ENCODE measurements at regions not wholly inside any gene's neighbourhood (a gene's known extent, or its start where the extent isn't known, plus 50 kb on each side); places are given as distances from the start of the nearest gene placed in this dataset.

DNA sequence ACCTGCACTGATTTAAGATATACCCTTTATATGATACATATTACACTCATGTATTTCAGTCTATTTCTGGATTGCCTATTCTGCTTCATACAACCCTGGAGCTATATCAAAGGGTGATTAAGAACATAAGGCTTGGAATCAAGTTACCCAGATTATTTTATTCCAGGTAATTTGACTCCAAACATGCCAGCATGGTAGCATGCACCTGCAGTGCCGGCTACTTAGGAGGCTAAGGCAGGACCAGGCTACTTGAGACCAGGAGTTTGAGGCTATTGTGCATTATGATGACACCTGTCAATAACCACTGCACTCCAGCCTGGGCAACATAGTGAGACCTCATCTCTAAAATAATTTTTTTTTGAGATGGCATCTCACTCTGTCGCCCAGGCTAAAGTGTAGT, 50.4 kb upstream of the NEO1 start:
- no peak for DNase-seq

DNA sequence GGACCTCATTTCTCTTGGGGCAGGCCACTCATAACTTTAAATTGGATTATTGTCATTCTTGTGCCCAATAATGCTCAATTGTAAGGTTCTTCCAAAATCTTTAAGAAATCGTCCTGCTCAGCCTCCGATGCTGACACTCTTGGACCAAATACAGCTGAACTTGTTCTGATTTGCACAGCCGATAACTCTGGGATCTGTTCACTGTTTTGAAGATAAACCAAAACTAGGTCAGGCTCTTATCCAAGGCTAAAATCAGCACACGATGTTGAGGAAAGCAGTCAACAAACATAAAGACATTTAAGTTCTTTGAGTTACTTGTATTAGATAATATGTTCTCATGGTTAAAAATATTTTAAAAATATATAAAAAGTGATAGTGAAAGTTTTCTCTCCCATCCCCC, 52.0 kb upstream of the NEO1 start:
- no peak for DNase-seq

DNA sequence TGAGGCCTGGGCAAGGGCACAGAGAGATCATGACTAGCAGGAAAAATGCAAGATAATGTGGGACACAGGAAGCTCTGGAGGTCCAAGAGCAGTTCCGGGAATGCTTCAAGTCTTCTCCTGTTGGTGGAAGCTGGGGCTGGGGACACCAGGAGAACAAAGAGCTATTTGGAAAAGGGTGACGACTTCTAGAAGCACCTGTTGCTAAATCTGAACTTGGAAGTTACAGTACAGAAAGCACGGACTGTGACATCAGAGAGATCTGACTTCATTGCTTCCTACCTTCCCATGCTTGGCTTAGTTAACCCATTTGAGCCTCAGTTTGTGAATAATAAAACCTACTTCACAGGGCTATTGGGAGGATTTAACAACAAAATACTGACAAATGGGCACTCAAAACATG, 52.7 kb upstream of the NEO1 start:
- DNase-seq = no peak

DNA sequence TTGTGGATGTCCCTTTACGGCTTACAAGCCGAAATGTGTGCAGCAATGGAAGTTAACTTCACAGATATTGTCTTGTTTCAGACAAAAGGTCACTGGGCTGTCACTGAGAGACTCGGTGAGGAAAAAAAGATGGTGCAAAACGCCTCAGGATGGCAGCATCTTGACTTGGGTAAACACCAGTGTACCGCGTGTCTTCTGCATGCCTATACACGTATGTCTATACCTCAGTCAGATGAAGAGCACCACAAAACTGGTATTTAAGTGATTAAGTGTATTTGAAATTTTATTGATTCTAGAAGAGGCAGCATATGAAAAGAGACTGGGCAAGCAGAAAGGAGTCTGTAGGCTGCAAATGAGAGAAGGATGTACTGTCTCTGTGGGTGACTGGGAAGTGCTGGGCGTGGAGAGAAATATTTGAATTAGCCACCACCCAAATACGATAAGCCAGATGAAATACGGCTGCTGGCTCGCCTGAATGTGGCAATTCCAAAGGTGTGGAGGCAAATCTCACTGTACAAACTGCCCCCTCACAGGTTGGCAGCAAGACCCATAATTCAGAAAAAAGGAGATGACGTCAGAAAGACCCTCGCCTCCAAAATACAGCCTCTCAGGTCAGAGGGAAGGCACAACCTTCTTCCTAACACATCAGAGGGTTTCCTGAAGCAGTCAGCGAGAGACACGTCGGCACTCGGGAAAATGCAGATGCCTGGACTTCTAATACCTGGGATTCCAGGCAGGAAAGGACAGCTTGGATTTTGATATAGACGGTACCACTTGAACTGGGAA, 53.4 kb upstream of the NEO1 start:
- no peak for DNase-seq

DNA sequence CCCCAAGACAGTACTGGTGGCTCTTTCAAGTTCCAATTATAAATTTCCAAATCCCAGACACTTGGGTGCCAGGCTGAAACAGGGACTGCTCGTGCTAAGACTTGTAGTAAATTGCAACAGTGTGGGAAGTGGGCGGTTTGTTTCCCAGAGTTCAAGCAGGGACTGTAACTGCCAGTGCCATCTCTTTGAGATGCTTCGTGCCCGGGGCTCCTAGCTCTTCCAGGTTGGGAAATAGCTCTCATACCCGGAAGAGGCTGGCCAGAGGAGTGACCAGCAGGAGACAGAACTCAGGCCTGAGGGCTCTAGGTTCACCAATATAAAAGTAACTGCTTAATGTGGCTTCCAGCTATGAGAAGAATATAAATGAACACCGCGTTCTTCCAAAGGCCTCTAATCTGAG, 54.0 kb upstream of the NEO1 start:
- DNase-seq = no peak

DNA sequence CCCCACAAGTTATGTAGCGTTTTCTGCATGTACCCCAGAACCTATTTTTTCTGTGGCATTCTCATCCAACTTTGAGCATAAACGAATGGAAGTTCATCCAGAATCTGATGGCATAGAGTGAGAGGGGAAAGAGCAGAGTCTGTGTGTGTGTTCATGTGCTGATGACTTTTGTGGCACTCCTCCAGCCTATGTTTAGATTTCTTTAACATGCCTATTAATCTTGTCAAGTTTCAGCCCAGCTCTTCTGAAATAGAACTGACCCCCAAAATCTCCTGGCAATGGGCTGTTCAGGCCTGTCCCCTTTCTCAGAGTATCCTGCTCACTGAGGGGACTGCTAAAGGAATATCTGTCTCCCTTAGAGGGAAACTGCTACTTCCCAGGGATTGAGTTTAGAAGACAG, 56.4 kb upstream of the NEO1 start:
- DNase-seq = no peak

DNA sequence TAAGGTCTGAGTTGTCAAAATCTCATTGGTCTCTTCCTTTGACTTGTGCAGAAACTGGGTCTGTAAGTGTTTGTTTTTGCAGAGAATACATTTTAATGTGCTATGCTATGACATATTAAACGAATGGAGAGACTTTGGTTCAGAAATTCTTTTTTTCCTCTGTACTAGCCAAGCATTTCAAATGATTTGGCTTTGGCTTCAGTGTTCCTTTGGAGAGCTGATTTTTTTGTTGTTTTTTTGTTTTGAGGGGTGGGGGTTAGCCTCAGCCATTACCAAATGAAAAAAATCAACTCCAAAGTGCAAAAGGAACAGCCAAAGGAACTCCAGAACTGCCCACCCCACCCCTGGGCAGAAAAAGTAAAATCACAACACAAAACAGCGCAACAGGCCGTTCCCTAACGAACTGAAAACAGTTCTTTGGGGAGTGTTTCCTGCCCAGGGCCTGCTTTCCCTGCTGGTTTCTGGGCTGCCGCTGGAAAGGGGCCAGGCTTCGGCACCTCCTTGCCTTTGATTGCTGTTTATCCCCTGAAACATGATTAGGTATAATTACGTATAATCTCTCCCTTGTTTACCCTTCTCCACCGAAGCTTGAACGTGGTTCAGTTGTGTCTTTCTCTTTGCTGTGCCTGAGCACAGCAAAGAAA, 57.6 kb upstream of the NEO1 start:
- no peak for DNase-seq

DNA sequence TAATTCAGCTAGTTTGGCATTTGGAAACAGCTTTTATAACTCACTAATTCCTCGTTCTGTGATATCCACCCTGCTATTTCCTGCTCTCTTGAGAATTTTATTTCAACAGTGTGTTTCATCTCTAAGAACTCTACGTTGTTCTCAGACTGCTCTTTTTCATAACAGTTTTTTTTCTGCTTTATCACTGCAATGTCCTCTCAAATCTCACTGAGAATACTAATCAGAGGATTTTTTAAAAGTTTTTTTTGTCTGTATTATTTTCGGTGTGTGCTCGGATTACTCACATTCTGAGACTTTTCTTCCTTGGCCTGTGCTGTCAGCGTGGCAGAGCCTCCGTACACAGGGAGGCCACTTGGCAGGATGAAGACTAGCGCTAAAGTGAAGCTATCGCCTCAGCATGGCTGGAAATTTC, 59.4 kb upstream of the NEO1 start:
- no peak for DNase-seq

DNA sequence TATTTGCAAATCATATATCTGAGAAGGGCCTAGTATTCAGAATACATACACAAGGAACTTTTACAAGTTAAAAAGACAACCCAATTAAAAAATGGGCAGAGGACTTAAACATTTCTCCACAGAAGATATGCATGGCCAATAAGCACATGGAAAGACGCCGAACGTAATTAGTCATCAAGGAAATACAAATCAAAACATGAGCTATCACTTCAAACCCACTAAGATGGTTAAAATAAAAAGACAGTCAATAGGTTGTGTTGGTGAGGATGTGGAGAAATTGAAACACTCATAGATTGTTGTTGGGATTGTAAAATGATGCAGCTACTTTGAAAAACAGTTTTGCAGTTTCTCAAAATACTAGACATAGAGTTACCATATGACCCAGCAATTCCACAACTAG, 61.2 kb upstream of the NEO1 start:
- no peak for DNase-seq

DNA sequence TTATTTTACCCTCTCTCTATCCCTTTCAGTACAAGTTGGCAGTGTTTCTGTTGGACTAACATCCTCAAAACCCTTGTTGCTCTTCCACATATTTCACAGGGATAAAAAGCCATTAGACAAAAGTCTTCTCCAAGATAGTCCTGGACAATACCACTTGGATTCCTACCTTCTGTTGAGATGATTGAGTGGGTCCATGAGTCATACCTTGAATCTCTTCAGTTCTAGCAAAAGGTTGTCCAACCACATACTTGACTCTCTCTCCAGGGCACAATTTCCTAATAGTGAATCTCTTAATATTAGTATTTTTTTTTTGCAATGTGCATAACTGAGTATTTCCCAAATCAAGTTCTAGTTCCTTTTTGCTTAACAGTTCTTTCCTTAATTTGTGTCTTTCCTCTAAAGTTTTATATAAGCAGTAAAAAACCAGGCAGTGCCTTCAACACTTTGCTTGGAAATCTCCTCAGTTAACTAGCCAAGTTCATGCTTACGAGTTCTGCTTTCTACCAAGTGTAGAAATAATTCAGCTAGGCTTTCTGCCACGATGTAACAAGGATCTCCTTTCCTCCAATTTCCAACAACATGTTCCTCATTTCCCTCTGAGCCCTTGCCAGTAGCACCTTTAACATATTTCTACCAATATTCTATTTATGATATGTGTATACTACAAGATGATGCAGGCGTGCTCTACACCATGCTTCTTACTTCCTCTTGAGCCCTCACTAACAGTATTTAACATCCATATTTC, 68.3 kb upstream of the NEO1 start:
- DNase-seq = no peak

DNA sequence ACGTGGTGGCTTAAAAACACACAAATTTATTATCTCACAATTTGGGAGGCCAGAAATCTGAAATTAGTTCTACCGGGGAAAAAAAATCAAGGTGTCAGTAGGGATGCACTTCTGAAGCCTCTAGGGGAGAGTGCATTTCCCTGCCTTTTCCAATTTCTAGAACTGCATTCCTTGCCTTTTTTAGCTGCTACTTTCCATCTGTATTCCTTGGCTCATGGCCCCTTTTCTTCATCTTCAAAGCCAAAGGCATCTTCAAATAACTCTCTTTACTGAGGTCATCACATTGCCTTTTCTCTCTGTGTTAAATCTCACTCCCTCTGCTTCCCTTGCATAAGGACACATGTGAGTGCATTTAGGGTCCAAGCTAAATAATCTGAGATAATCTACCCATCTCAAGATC, 69.5 kb upstream of the NEO1 start:
- DNase-seq = no peak

DNA sequence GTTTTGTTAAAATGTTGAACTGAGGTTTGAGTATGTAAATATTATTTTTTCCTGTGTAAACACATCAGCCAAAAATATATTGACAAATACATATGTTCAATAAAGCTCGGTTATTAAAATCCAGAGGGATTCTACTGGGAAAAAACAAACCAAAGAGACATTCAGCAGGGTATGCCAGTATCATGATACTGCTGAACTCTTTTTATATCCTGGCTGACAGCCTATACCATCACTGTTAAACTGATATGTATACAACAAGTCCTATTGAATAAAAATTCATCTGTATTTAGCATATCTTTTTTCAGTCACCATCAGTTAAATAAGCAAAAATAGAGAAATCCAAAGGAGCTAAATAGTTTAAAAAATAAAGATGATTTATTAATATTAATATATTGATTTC, 71.6 kb upstream of the NEO1 start:
- no peak for DNase-seq

DNA sequence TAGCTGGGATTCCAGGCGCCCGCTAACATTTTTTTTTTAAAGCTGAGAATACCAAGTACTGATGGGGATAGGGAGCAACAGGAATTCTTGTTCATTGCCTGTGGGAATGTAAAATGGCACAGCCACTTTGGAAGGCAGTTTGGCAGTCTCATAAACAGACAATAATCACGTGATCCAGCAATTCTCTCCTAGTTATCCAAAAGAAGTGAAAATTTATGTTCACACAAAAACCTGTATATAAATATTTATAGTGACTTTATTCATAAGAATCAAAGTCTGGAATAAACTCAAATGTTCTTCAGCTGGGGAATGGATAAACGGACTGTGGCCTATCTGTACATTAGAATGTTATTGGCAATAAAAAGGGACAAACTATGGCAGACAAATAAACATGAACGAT, 72.5 kb upstream of the NEO1 start:
- no peak for DNase-seq

DNA sequence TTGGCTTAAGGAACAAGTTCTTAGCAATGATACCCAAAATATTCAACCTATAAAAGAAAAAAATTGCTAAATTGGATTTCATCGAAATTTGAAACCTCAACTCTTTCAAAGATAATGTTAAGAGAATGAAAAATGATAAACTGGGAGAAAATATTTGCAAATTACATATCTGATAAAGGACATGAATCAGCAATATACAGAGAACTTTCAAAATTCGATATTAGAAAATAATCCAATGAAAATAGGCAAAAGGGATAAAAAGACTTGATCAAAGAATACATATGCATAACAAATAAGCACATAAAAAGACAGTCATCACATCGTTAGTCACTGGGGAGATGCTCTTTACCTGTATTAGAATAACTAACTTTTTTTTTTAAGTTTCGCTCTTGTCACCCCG, 73.0 kb upstream of the NEO1 start:
- DNase-seq = no peak

DNA sequence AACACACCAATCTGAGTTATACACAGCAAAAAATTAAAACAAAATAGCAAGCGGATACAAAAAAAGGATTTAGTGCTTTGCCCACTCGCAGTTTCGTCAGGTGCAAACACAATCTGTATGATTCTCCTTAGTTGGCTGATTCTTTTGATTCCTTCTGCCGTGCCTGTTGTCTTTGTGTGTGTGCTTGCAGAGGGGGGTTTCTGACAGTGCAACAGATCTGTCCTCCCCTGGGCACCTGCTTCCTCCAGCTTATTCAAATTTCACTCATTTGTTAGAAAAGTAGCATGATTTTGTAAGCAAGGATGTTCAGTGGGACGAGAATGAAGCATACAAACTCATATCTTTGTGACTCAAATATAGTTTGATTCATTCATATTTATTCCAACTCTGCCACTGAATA, 74.0 kb upstream of the NEO1 start:
- no peak for DNase-seq

DNA sequence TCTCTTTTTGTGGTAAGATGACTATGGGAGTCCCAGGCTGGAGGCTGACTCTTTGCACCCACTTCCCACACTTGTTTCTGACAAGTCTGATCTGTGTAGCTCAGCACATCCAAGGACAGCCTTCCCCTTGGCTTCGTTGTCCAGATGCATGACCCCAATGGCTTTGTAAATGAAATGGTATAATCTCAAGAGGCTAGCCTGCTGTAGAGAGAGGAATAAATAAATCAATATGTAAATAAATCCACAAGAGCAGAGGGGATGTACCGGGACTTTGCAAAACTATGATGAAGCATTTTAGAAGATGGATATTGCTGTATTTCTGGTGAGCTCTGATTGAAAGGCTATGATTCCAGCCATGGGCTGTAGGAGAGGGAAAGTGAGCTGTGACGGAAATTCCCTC, 79.9 kb upstream of the NEO1 start:
- DNase-seq = no peak

DNA sequence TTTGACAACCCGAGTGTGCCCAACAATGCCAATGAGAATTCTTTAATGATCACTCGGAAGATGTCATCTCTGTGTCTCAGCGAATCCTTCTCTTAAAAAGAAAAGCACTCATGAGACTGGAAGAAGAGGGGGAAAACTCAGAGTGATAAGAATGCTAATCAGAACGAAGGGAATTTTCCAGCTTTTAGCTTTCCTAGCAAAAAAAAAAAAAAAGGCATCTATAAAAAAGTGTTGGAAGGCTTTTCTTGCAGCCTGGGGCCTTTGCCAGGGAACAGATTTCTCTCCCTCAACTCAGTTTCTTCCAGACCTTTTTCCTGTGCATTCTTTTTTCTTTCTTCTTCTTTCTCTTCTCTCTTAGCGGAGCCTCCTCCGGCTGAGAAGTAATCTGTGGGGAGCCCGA, 80.5 kb upstream of the NEO1 start:
- DNase-seq = no peak

DNA sequence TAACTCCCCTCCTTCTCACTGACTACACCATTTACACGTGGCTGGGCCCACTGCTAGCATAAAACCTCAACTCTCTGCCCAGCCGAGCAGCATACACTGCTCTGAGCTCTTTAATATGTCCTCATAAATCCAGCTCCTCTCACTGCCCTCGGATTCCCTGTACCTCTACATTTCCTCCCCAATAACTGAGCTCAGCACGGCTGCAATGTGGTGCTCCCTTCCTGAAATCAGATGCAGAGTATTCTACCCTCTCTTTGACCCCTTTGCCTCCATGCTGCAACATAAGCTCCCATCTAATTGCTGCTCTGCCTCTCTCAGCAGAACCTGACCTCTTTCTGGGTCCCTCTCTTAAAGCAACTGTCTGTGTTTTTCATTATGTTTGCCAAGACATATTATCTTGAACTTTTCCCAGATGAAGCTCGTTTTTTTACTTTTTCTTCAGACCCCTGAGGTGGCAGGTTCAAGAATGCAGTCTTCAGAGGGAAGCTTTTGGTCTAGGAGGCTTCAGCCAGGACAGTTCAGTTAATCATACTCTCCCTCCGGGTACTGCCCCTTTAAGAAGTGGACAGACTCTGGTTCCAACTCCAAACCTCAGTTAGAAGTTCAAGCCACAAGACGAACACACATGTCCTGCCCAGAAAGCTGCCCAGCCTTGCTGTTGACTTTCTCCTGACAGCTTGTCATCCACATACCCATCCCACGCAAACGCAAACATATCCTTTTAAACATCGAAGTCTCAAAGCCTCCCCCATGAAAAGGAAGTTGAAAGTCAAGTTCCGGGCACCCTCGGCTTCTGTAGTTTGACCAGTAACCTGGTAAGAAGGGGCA, 81.1 kb upstream of the NEO1 start:
- DNase-seq = no peak

DNA sequence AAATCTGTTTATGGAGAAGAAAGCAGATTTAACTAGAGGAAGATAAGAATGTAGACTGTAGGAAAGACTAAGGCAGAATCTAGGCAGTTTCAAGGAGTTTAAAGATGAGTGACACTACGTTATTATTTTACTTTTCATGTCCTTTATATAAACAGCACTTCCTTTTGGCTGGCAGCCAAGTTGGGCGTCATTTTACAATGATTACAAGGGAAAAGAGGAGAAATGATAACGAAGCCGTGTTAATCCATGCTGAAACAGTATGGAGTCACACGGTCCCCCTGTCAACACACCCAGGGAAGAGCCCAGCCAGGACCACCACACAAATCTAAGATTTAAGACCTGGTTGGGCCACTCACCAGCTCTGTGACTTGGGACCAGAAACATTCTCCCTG, 83.7 kb upstream of the NEO1 start:
- no peak for DNase-seq

DNA sequence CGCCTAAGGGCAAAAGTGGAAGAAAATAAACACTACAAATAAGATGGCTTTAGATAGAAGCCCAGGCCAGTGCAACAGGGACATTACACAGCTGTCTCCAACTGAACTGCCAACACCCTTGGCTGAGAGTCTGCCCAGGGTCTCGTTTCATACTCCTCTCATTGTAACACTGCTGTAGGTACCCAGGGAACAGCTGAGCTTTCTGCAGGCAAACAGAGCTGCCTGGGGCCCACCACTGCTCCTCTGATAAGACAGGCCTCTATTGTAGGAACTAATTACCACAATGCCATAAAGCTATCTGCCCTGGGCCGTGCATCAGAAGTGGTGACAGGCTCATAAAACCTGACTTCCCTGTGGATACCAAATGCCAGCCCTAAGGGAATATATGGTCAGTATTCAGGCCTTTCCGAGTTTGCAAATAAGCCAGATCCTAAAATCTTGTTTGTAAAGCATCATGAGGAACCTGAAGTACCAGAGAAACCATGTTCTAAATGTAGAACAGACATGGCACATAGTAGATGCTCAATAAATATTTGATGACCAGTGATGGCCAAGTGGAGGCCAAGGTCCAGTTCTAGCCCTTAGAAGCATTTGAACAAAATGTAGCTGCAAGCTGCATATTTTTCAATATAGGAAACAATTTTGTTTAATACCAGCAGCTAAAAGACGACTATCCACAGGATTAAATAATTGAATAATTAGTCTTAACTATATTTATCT, 84.3 kb upstream of the NEO1 start:
- no peak for DNase-seq

DNA sequence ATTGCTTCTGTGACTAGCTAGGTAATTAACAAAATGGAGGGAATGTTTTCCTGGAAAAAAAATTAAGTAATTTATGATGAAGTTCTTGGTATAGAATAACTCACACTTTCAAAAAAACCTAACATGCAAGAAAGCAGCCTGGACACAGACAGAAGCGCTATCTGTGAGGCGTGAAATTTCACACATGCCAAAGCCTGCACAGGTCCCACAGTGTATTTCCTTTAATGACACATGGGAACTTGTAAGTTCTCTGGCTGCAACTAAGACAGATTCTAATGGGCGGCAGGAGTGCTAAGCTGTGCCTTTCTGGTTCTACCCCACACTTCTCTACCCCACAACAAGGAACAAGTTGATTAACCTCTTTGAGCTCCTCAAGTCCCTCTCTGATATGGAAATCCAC, 84.9 kb upstream of the NEO1 start:
- no peak for DNase-seq

DNA sequence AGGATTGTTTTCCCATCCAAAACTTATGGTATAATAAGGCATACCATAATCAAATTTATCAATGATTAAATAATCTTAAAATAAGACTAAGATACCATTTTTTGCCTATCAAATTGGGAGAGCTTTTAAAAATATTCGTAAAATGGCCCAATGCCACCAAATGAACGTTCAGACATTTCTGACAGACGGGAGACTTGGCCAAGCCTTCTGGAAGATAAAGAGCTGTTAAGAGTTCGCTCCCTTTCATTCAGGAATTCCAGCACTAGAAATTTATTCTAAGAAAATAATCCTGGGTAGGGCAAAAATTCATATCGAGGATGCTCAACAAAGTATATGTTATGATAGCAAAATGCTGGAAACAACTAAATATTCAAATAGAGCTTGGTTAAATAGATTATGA, 85.6 kb upstream of the NEO1 start:
- no peak for DNase-seq

DNA sequence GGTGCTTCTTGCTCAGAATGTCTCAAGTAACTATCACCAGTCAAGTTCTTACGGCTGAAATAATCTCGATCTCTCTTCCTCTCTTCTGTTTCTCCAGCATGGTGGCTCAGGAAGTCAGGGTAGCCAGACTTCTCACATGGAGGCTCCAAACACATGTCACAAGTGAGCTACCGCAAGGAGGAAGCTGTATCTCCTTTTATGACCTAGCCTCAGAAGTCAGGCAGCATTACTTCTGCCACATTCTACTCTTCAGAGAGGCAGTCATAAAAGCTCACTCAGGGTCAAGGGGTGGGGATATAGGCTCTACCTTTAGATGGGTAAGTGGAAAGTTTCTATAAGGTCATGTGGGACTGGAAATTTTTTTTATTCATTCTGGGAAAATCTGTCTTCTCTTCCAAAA, 86.6 kb upstream of the NEO1 start:
- DNase-seq = no peak
